Common myeloid progenitor, CD34-positive (primary cell): ENCODE measurements at regions not wholly inside any gene's neighbourhood (a gene's known extent, or its start where the extent isn't known, plus 50 kb on each side); places are given as distances from the start of the nearest gene placed in this dataset.

ENCODE experiments used
- CTCF ChIA-PET: fragments of 350-600 bp; sonication (Branson Sonifier 250); formaldehyde crosslinking; loops from one replicate; lab custom pipeline; 2021; ENCODE audit warnings: antibody characterized with exemption; lab: Charles Lee
- POLR2A ChIA-PET: fragments of 350-600 bp; sonication (Branson Sonifier 250); formaldehyde crosslinking; loops from one replicate; lab custom pipeline; 2021; ENCODE audit warnings: antibody characterized with exemption; lab: Charles Lee
- DNase-seq, 3 donors: peaks; one replicate each; pipeline versions ENCODE4 v3.0.0 to v3.0.0-alpha.2; 2013
- H3K27ac ChIP-seq, 2 experiments: 1 replicate in 1 of 2; 2 replicates in 1 of 2; pipeline ENCODE4 v1.7.0; 2013; ENCODE audit warnings: inconsistent platforms in 2 of 2, low read length in 2 of 2, mild to moderate bottlenecking in 2 of 2, low read depth in 1 of 2, moderate library complexity in 1 of 2; ENCODE audit not compliant: severe bottlenecking in 2 of 2, insufficient read depth in 1 of 2, poor library complexity in 1 of 2
- H3K27me3 ChIP-seq, 5 experiments: replicated peaks in 2 of 5; 1 replicate in 3 of 5; 2 replicates in 2 of 5; pipeline versions ENCODE4 v1.6.1 to v1.7.0; 2013; ENCODE audit warnings: low read length in 4 of 5, mild to moderate bottlenecking in 2 of 5, moderate library complexity in 2 of 5, inconsistent platforms in 1 of 5; ENCODE audit not compliant: insufficient read depth in 5 of 5, control insufficient read depth in 4 of 5
- H3K36me3 ChIP-seq, 4 experiments: 1 replicate in 2 of 4; 2 replicates in 2 of 4; pipeline versions ENCODE4 v1.6.1 to v1.7.0; 2013; ENCODE audit warnings: low read length in 3 of 4, control low read depth in 1 of 4, mild to moderate bottlenecking in 1 of 4; ENCODE audit not compliant: control insufficient read depth in 4 of 4, insufficient read depth in 4 of 4
- H3K4me1 ChIP-seq, 4 experiments: 1 replicate in 3 of 4; 2 replicates in 1 of 4; pipeline versions ENCODE4 v1.6.1 to v1.7.1; 2013; ENCODE audit warnings: low read length in 3 of 4, mild to moderate bottlenecking in 3 of 4, control low read depth in 1 of 4, inconsistent platforms in 1 of 4, moderate library complexity in 1 of 4; ENCODE audit not compliant: control insufficient read depth in 4 of 4, insufficient read depth in 4 of 4; ENCODE audit errors: control extremely low read depth in 1 of 4
- H3K4me3 ChIP-seq, 7 experiments: 1 replicate in 4 of 7; 2 replicates in 3 of 7; pipeline versions ENCODE4 v1.5.1 to v1.7.0; 2013; ENCODE audit warnings: mild to moderate bottlenecking in 7 of 7, low read length in 6 of 7, moderate library complexity in 6 of 7, inconsistent platforms in 2 of 7, low read depth in 2 of 7, control low read depth in 1 of 7; ENCODE audit not compliant: insufficient read depth in 4 of 7, control insufficient read depth in 1 of 7; ENCODE audit errors: extremely low read depth in 1 of 7
- H3K9me3 ChIP-seq, 5 experiments: 1 replicate in 4 of 5; 2 replicates in 1 of 5; pipeline versions ENCODE4 v1.6.1 to v1.7.1; 2013; ENCODE audit warnings: low read length in 4 of 5, mild to moderate bottlenecking in 2 of 5, inconsistent platforms in 1 of 5, low read depth in 1 of 5, moderate library complexity in 1 of 5; ENCODE audit not compliant: control insufficient read depth in 4 of 5, insufficient read depth in 2 of 5; ENCODE audit errors: control extremely low read depth in 1 of 5
- WGBS: methylation state at CpG from one replicate; pipeline ENCODE4 v1.1.5; 2013; ENCODE audit not compliant: insufficient coverage; 5-methylcytosine and 5-hydroxymethylcytosine counted together

DNA sequence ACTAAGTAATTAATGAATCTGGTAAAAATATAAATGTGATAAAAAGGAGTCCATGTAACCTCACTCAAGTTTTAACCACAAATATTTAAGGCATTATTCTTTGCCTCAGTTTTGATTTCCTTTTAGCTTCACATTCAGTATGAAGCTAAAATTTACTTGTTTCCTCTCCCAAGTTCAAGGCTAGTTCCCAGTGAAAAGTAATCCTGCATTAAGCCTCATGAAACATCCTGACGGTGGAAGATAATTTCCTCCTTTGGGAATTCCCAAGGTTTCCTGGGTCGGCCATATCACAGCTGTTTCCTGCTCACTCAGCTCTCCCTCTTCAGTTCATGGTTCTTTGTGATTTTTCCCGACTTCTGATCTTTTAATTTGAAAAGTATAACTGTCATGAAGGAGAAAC lies 1256.8 kb upstream of the FLRT2 start:
- 100% methylated on average over 2 of the region's 3 CpGs for WGBS
- CTCF ChIA-PET, result no interaction called here
- Histone ChIP-seq H3K9me3 (no peaks in the 10 kb centered on the region), H3K27ac (no peak overlapping the region), H3K27me3 (no peaks in the 10 kb centered on the region), H3K4me3 (no peak overlapping the region), H3K36me3 (no peaks in the 10 kb centered on the region), H3K4me1 (no peaks in the 10 kb centered on the region)
- DNase-seq, result no peak
- POLR2A ChIA-PET, result no interaction called here

DNA sequence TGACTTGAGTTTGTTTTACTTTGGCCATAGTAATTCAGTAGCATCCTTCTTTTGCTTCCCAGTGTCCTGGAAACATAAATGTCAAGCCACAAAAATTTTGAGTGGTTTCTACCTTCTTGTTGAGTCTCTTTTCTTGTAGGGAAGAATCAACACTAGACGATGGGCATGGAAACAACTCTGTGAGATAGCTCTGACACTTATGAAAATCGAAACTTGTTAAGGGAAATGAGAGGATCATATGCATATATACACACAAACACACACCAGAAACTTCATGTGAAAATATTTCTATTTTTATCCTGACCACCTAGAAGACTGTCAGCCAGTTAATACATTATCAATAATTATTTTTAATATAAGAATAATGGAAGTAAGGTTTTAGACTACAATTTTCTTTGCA lies 1247.3 kb upstream of the FLRT2 start:
- DNase-seq, result no peak
- WGBS, result no CpG with 5 or more reads among the region's 2 CpGs
- POLR2A ChIA-PET, result interaction anchor here (0.6 kb wide), 1 partner anchor 15 kb away, joined by 4 read pairs; no protein-coding TSS in a partner anchor

GRCh38 chr14:84288781-84289180 lies 1241.2 kb upstream of the FLRT2 start:
- Histone ChIP-seq H3K36me3 (no peaks in the 10 kb centered on the region), H3K27ac (no peak overlapping the region), H3K9me3 (no peaks in the 10 kb centered on the region), H3K4me3 (no peak overlapping the region), H3K4me1 (no peaks in the 10 kb centered on the region), H3K27me3 (no peaks in the 10 kb centered on the region)
- DNase-seq, result no peak
- ChIA-PET CTCF (no interaction called here), POLR2A (no interaction called here)
- WGBS, result no CpG with 5 or more reads among the region's 2 CpGs

More for the DNA sequence above, 1247.3 kb upstream of the FLRT2 start:
- Histone ChIP-seq H3K27ac (no peak overlapping the region), H3K36me3 (no peaks in the 10 kb centered on the region), H3K9me3 (no peaks in the 10 kb centered on the region), H3K4me1 (no peaks in the 10 kb centered on the region), H3K27me3 (no peaks in the 10 kb centered on the region), H3K4me3 (no peak overlapping the region)
- CTCF ChIA-PET, result no interaction called here

- ChIA-PET POLR2A (no interaction called here), CTCF (no interaction called here)
- 93% methylated on average over 1 of the region's 1 CpG for WGBS
- no peaks in the 10 kb centered on the region for H3K27me3 ChIP-seq
- H3K36me3 ChIP-seq, result no peaks in the 10 kb centered on the region
- no peaks in the 10 kb centered on the region for H3K4me1 ChIP-seq
- no peak overlapping the region for H3K4me3 ChIP-seq
- no peak overlapping the region for H3K27ac ChIP-seq
- peaks cover 0 to 11% (median 2%) of the 10 kb centered on the region in 5 experiments for H3K9me3 ChIP-seq
- DNase-seq, result no peak
These were observed 1231.2 kb upstream of the FLRT2 start for GRCh38 chr14:84298663-84299195.

GRCh38 chr14:84303140-84303539 lies 1226.8 kb upstream of the FLRT2 start:
- no peaks in the 10 kb centered on the region for H3K27me3 ChIP-seq
- DNase-seq, result no peak
- no peak overlapping the region for H3K27ac ChIP-seq
- POLR2A ChIA-PET, result no interaction called here
- no peak overlapping the region for H3K4me3 ChIP-seq
- 95% methylated on average over 6 of the region's 7 CpGs for WGBS
- CTCF ChIA-PET, result interaction anchor here (0.7 kb wide), 1 partner anchor 12 kb away, joined by 3 read pairs; no protein-coding TSS in a partner anchor
- peaks cover 0 to 16% (median 2%) of the 10 kb centered on the region in 5 experiments for H3K9me3 ChIP-seq
- H3K36me3 ChIP-seq, result no peaks in the 10 kb centered on the region
- no peaks in the 10 kb centered on the region for H3K4me1 ChIP-seq

DNA sequence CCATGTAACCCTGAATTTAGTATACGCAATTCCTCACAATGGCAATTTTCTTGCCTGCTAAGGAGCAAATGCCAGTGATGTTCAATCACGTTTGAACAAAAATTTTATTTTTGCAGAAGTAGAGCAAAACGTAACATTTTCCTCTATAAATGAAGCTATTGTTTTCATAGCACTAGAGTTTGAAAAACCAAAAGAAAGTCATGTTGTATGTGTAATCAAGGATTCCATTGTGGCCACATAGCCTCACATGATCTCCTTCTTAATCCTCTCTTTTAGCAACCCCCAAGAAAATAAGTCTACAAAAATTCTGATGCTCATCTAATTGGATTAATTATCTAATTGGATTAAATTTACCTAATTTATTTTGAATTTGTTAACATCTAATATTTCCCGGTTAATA lies 1217.4 kb upstream of the FLRT2 start:
- POLR2A ChIA-PET, result no interaction called here
- no peak overlapping the region for H3K27ac ChIP-seq
- H3K9me3 ChIP-seq, result peaks cover 0 to 5% (median 0%) of the 10 kb centered on the region in 5 experiments
- 100% methylated on average over 2 of the region's 4 CpGs for WGBS
- no peak overlapping the region for H3K4me3 ChIP-seq
- no peaks in the 10 kb centered on the region for H3K36me3 ChIP-seq
- no peaks in the 10 kb centered on the region for H3K4me1 ChIP-seq
- peaks cover 0 to 1% (median 0%) of the 10 kb centered on the region in 5 experiments for H3K27me3 ChIP-seq
- CTCF ChIA-PET, result no interaction called here
- no peak for DNase-seq

- ChIA-PET POLR2A (no interaction called here), CTCF (no interaction called here)
- no CpG with 5 or more reads among the region's 4 CpGs for WGBS
- Histone ChIP-seq H3K9me3 (peaks cover 0 to 2% (median 0%) of the 10 kb centered on the region in 5 experiments), H3K36me3 (no peaks in the 10 kb centered on the region), H3K4me3 (no peak overlapping the region), H3K27me3 (no peaks in the 10 kb centered on the region), H3K27ac (no peak overlapping the region), H3K4me1 (no peaks in the 10 kb centered on the region)
- DNase-seq, result no peak
These were observed 1206.5 kb upstream of the FLRT2 start for GRCh38 chr14:84323450-84323849.
